Uterus (tissue), 3 donors: ENCODE measurements at regions not wholly inside any gene's neighbourhood (a gene's known extent, or its start where the extent isn't known, plus 50 kb on each side); places are given as distances from the start of the nearest gene placed in this dataset.

Experiments
- DNase-seq, 2 donors: peaks; one replicate each; pipeline ENCODE4 v3.0.0-alpha.2; 2019 to 2020
- H3K27ac ChIP-seq, 2 donors: fragments of 200-600 bp; sonication (generic); 1 replicate in 1 of 2; 2 replicates in 1 of 2; pipeline ENCODE4 v1.5.1; 2016 to 2018
- H3K27me3 ChIP-seq, 2 donors: fragments of 200-600 bp; sonication (generic); one replicate each; pipeline ENCODE4 v1.5.1; 2018 to 2019; ENCODE audit warnings: control low read depth in 1 of 2
- H3K36me3 ChIP-seq, 2 donors: fragments of 200-600 bp; sonication (generic); one replicate each; pipeline ENCODE4 v1.5.1; 2019; ENCODE audit warnings: control low read depth in 1 of 2
- H3K4me1 ChIP-seq, 2 donors: fragments of 200-600 bp; sonication (generic); one replicate each; pipeline ENCODE4 v1.5.1; 2018 to 2019; ENCODE audit warnings: control low read depth in 1 of 2
- H3K4me3 ChIP-seq, 2 donors: fragments of 200-600 bp; sonication (generic); 1 replicate in 1 of 2; 2 replicates in 1 of 2; pipeline ENCODE4 v1.5.1; 2018 to 2019; ENCODE audit warnings: mild to moderate bottlenecking in 1 of 2
- H3K9me3 ChIP-seq, 2 donors: fragments of 200-600 bp; sonication (generic); one replicate each; pipeline ENCODE4 v1.5.1; 2019; ENCODE audit warnings: control low read depth in 1 of 2
- CTCF ChIP-seq, 4 experiments: fragments of 200-600 bp in 2 of 4; fragments of 450-650 bp in 2 of 4; sonication (generic) in 2 of 4; IDR thresholded peaks; one replicate each; pipeline ENCODE4 v1.5.1; 2016 to 2019; ENCODE audit warnings: antibody characterized with exemption in 4 of 4, mild to moderate bottlenecking in 2 of 4, moderate library complexity in 1 of 4
- POLR2A ChIP-seq, 2 donors: fragments of 450-650 bp; IDR thresholded peaks; one replicate each; pipeline ENCODE4 v1.6.1; 2016; ENCODE audit warnings: antibody characterized with exemption in 2 of 2, mild to moderate bottlenecking in 1 of 2, moderate library complexity in 1 of 2
- intact Hi-C: fragments of 100-400 bp; cut with DNase I; formaldehyde crosslinking; loops from one replicate; pipeline ENCODE4 v1.15.1; 2023; ENCODE audit warnings: low total_unique reads
- donor health status: DM: yes; HTN: yes; CAD: no.

- H3K4me3 ChIP-seq = no peak overlapping the region
- intact Hi-C loops = no loop called here
- no peaks in the 10 kb centered on the region for H3K9me3 ChIP-seq
- no peak for DNase-seq
- no peaks in the 10 kb centered on the region for H3K36me3 ChIP-seq
- H3K27me3 ChIP-seq = no peaks in the 10 kb centered on the region
- H3K4me1 ChIP-seq = no peaks in the 10 kb centered on the region
- TF ChIP-seq POLR2A (IDR thresholded peaks at IDR 0.05) (no peak), CTCF (IDR thresholded peaks at IDR 0.05) (no peak)
- H3K27ac ChIP-seq = no peak overlapping the region
These were observed 89.5 kb upstream of the PLXNA2 start for GRCh38 chr1:208333676-208334075.

GRCh38 chr1:208335371-208336136 is 91.4 kb upstream of the PLXNA2 start:
- TF ChIP-seq CTCF (IDR thresholded peaks at IDR 0.05) (no peak), POLR2A (IDR thresholded peaks at IDR 0.05) (no peak)
- intact Hi-C loops = no loop called here
- no peaks in the 10 kb centered on the region for H3K4me1 ChIP-seq
- H3K36me3 ChIP-seq = no peaks in the 10 kb centered on the region
- no peaks in the 10 kb centered on the region for H3K27me3 ChIP-seq
- DNase-seq = no peak
- no peak overlapping the region for H3K27ac ChIP-seq
- no peak overlapping the region for H3K4me3 ChIP-seq
- no peaks in the 10 kb centered on the region for H3K9me3 ChIP-seq

GRCh38 chr1:208336137-208336518 is 91.9 kb upstream of the PLXNA2 start:
- H3K9me3 ChIP-seq = no peaks in the 10 kb centered on the region
- H3K36me3 ChIP-seq = no peaks in the 10 kb centered on the region
- no peaks in the 10 kb centered on the region for H3K4me1 ChIP-seq
- intact Hi-C loops = no loop called here
- H3K27ac ChIP-seq = no peak overlapping the region
- no peaks in the 10 kb centered on the region for H3K27me3 ChIP-seq
- TF ChIP-seq CTCF (IDR thresholded peaks at IDR 0.05) (no peak), POLR2A (IDR thresholded peaks at IDR 0.05) (no peak)
- no peak overlapping the region for H3K4me3 ChIP-seq
- DNase-seq = no peak

- intact Hi-C loops = no loop called here
- H3K4me3 ChIP-seq = no peak overlapping the region
- no peaks in the 10 kb centered on the region for H3K27me3 ChIP-seq
- no peak for DNase-seq
- no peaks in the 10 kb centered on the region for H3K9me3 ChIP-seq
- H3K36me3 ChIP-seq = no peaks in the 10 kb centered on the region
- H3K4me1 ChIP-seq = no peaks in the 10 kb centered on the region
- no peak for TF ChIP-seq CTCF (IDR thresholded peaks at IDR 0.05)
- no peak for TF ChIP-seq POLR2A (IDR thresholded peaks at IDR 0.05)
- no peak overlapping the region for H3K27ac ChIP-seq
These were observed 95.7 kb upstream of the PLXNA2 start for GRCh38 chr1:208339911-208340310.

GRCh38 chr1:208343226-208343625 is 99.0 kb upstream of the PLXNA2 start:
- H3K27me3 ChIP-seq = no peaks in the 10 kb centered on the region
- no peaks in the 10 kb centered on the region for H3K4me1 ChIP-seq
- H3K36me3 ChIP-seq = no peaks in the 10 kb centered on the region
- H3K4me3 ChIP-seq = no peak overlapping the region
- H3K9me3 ChIP-seq = no peaks in the 10 kb centered on the region
- no peak for DNase-seq
- no peak overlapping the region for H3K27ac ChIP-seq
- intact Hi-C loops = no loop called here
- TF ChIP-seq POLR2A (IDR thresholded peaks at IDR 0.05) = no peak
- TF ChIP-seq CTCF (IDR thresholded peaks at IDR 0.05) = no peak
